Osteoblast (primary cell): ENCODE measurements at regions not wholly inside any gene's neighbourhood (a gene's known extent, or its start where the extent isn't known, plus 50 kb on each side); places are given as distances from the start of the nearest gene placed in this dataset.

ENCODE experiments used
- DNase-seq: peaks from one replicate; pipeline ENCODE4 v3.0.0; 2011; ENCODE audit warnings: low spot score, mixed read lengths; ENCODE audit not compliant: insufficient read length; ENCODE audit errors: missing footprints
- H2AFZ ChIP-seq: 2 replicates; pipeline ENCODE4 v1.6.0; 2011; ENCODE audit warnings: mild to moderate bottlenecking, low read length
- H3K27ac ChIP-seq: 2 replicates; pipeline ENCODE4 v1.5.1; 2011; ENCODE audit warnings: mild to moderate bottlenecking, low read depth, low read length, moderate library complexity
- H3K27me3 ChIP-seq: 2 replicates; pipeline ENCODE4 v1.6.0; 2012; ENCODE audit warnings: mild to moderate bottlenecking, control low read depth, inconsistent platforms, low read length, moderate library complexity; ENCODE audit not compliant: insufficient read depth
- H3K36me3 ChIP-seq: 2 replicates; pipeline ENCODE4 v1.5.1; 2011; ENCODE audit warnings: mild to moderate bottlenecking, low read length, control low read depth, moderate library complexity; ENCODE audit not compliant: insufficient read depth
- H3K4me1 ChIP-seq: 2 replicates; pipeline ENCODE4 v1.5.1; 2011; ENCODE audit warnings: mild to moderate bottlenecking, low read length, control low read depth, moderate library complexity; ENCODE audit not compliant: insufficient read depth
- H3K4me2 ChIP-seq: 2 replicates; pipeline ENCODE4 v1.6.0; 2011; ENCODE audit warnings: mild to moderate bottlenecking, low read length; ENCODE audit not compliant: insufficient read depth
- H3K4me3 ChIP-seq: fragments of 200-600 bp; sonication (generic); 3 replicates; pipeline ENCODE4 v1.5.1; 2012; ENCODE audit warnings: mild to moderate bottlenecking, low read length, inconsistent platforms; ENCODE audit not compliant: insufficient read depth
- H3K79me2 ChIP-seq: 2 replicates; pipeline ENCODE4 v1.6.0; 2012; ENCODE audit warnings: mild to moderate bottlenecking, low read length, control low read depth, inconsistent platforms; ENCODE audit not compliant: insufficient read depth
- H3K9me3 ChIP-seq: 2 replicates; pipeline ENCODE4 v1.5.1; 2011; ENCODE audit warnings: low read depth, low read length, control low read depth
- H4K20me1 ChIP-seq: 2 replicates; pipeline ENCODE4 v1.6.0; 2012; ENCODE audit warnings: mild to moderate bottlenecking, low read length, control low read depth; ENCODE audit not compliant: insufficient read depth
- TF ChIP-seq, protein P1 (sequence below): IDR thresholded peaks from 2 replicates; pipeline ENCODE4 v1.5.1; 2011; ENCODE audit warnings: mild to moderate bottlenecking, low read depth, low read length, moderate library complexity; ENCODE audit errors: extremely low read depth

DNA sequence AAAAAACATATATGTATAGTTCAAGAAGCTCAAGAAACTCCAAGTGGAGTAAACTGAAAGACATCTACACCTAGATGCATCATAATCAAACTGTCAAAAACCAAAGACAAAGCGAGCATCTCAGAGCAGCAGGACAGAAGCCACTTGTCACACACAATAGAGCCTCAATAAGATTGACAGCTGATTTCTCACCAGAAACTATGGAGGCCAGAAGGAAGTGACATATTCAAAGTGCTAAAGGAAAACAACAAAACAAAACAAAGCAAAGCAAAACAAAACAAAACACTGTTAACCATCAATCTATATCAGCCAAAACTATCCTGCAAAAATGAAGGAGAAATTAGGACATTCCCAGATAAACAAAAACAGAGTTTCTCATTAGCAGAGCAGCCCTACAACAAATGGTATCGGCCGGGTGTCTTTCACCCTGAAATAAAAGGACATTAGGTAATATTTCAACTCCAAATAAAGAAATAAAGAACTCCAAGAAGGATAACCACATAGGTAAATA lies 65.8 kb upstream of the SEPTIN5 start:
- peaks cover 20% of the 10 kb centered on the region for H3K27me3 ChIP-seq
- no peaks in the 10 kb centered on the region for H3K36me3 ChIP-seq
- no peak overlapping the region for H3K4me3 ChIP-seq
- H2AFZ ChIP-seq = no peak overlapping the region
- no peak overlapping the region for H3K4me2 ChIP-seq
- TF ChIP-seq, protein P1, sequence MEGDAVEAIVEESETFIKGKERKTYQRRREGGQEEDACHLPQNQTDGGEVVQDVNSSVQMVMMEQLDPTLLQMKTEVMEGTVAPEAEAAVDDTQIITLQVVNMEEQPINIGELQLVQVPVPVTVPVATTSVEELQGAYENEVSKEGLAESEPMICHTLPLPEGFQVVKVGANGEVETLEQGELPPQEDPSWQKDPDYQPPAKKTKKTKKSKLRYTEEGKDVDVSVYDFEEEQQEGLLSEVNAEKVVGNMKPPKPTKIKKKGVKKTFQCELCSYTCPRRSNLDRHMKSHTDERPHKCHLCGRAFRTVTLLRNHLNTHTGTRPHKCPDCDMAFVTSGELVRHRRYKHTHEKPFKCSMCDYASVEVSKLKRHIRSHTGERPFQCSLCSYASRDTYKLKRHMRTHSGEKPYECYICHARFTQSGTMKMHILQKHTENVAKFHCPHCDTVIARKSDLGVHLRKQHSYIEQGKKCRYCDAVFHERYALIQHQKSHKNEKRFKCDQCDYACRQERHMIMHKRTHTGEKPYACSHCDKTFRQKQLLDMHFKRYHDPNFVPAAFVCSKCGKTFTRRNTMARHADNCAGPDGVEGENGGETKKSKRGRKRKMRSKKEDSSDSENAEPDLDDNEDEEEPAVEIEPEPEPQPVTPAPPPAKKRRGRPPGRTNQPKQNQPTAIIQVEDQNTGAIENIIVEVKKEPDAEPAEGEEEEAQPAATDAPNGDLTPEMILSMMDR = no peak
- H3K79me2 ChIP-seq = no peaks in the 10 kb centered on the region
- H3K4me1 ChIP-seq = no peaks in the 10 kb centered on the region
- H3K9me3 ChIP-seq = peaks cover 3% of the 10 kb centered on the region
- no peak overlapping the region for H3K27ac ChIP-seq
- DNase-seq = no peak
- no peaks in the 10 kb centered on the region for H4K20me1 ChIP-seq

DNA sequence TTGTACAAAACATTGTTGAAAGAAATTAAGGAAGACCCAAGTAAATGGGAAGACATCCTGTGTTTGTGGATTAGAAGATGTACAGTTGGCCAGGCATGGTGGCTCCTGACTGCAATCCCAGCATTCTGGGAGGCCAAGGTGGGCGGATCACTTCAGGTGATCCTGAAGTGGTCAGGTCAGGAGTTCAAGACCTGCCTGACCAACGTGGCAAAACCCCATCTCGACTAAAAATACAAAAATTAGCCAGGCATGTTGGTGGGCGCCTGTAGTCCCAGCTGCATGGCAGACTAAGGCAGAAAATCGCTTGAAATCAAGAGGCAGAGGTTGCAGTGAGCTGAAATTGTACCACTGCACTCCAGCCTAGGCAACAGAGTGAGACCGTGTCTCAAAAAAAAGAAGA lies 62.0 kb upstream of the SEPTIN5 start:
- Histone ChIP-seq H2AFZ (no peak overlapping the region), H3K4me1 (no peaks in the 10 kb centered on the region), H3K27me3 (peaks cover 5% of the 10 kb centered on the region), H4K20me1 (peaks cover 2% of the 10 kb centered on the region), H3K9me3 (peaks cover 3% of the 10 kb centered on the region), H3K4me3 (no peak overlapping the region), H3K27ac (no peak overlapping the region), H3K4me2 (no peak overlapping the region), H3K36me3 (no peaks in the 10 kb centered on the region), H3K79me2 (no peaks in the 10 kb centered on the region)
- TF ChIP-seq, protein P1 = no peak
- DNase-seq = no peak

DNA sequence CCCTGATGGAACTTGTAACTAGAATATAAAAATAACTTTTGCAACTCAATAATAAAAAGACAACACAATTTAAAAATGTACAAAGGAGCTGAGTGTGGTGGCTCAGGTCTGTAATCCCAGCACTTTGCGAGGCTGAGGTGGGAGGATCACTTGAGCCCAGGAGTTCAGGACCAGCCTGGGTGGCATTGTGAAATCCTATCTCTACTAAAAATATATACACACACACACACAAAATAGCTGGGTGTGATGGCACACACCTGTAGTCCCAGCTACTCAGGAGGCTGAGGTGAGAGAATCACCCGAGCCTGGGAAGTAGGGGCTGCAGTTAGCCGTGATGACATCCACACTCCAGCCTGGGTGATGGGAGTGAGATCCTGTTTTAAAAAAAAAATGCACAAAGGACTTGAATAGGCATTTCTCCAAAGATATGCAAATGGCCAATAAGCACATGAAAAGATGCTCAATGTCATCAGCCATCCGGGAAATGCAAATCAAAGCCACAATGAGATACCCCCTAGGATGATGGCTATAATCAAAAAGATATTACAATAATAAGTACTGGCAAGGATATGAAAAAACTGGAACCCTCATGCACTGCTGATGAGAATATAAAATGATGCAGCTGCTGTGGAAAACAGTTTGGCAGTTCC lies 59.8 kb upstream of the SEPTIN5 start:
- peaks cover 5% of the 10 kb centered on the region for H3K27me3 ChIP-seq
- TF ChIP-seq, protein P1 = no peak
- no peak overlapping the region for H3K4me2 ChIP-seq
- H4K20me1 ChIP-seq = peaks cover 2% of the 10 kb centered on the region
- H3K36me3 ChIP-seq = no peaks in the 10 kb centered on the region
- no peaks in the 10 kb centered on the region for H3K4me1 ChIP-seq
- no peak overlapping the region for H3K27ac ChIP-seq
- H3K4me3 ChIP-seq = no peak overlapping the region
- no peak overlapping the region for H2AFZ ChIP-seq
- DNase-seq = no peak
- no peaks in the 10 kb centered on the region for H3K9me3 ChIP-seq
- no peaks in the 10 kb centered on the region for H3K79me2 ChIP-seq

DNA sequence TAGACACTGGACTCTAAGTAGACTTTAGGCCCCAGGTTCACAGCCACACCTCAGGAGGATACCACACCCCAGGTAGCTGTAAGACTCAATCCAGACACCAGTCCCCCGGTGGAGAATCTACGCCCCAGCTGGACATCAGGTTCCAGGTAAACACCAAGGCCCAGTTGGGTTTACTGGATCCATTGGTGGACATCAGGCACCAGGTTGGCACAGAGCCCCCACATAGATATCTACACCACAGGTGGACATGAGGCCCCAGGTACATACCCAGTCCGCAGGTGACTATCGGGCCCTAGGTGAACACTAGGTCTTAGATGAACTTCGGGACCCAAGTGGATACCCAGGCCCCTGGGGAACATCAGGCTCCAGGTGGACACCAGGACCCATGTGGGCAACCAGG lies 58.9 kb upstream of the SEPTIN5 start:
- no peaks in the 10 kb centered on the region for H3K36me3 ChIP-seq
- no peak overlapping the region for H3K4me2 ChIP-seq
- no peaks in the 10 kb centered on the region for H3K4me1 ChIP-seq
- H3K79me2 ChIP-seq = no peaks in the 10 kb centered on the region
- no peak overlapping the region for H2AFZ ChIP-seq
- TF ChIP-seq, protein P1 = no peak
- no peak overlapping the region for H3K27ac ChIP-seq
- H3K9me3 ChIP-seq = no peaks in the 10 kb centered on the region
- H3K4me3 ChIP-seq = no peak overlapping the region
- H4K20me1 ChIP-seq = peaks cover 2% of the 10 kb centered on the region
- H3K27me3 ChIP-seq = peaks cover 5% of the 10 kb centered on the region
- DNase-seq = peak; percentile 27
